Daoy (cell line): ENCODE measurements at regions not wholly inside any gene's neighbourhood (a gene's known extent, or its start where the extent isn't known, plus 50 kb on each side); places are given as distances from the start of the nearest gene placed in this dataset.
A peak's percentile ranks its signal among the peaks of the same experiment; 100 is the strongest.

ENCODE experiments used
- DNase-seq: peaks from one replicate; pipeline ENCODE4 v3.0.0-alpha.2; 2015; ENCODE audit warnings: low read depth

DNA sequence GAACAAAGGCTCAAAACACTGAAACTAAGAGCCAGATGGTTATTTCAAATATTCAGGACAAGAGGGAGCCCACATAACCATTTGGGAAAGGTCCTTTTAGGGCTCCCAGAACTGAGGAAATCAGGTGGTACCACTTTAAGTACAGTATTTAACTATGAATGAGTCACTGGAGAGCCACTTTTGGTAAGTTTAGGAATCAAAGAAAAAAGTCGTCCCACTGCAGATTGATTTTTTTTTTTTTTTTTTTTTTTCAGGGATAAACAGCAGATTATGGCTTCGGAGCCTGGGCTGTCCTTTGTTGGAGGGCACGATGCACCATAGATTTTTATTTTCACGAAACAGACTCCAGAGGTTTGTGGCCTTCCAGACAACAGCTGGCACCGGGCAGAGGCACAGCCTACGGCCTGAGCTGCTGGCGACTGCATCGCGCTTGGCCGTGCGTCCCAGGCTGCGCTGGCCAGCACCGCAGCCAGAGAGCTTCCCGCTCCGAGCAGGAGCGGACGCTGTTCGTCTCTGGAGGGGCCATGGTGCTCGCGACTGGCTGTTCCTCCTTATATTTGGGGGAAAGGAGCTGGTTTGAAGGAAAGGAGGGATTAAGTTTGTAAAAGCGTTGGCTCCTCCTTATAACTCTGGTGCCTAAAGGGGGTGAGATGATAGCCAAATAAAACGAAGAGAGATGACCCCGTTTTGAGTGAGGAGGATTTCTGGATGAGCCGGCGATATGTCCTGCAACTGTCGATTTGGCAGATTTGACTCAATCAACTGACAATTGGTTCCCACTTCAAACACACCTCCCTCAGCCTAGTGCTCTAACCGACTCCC lies 152.9 kb upstream of the GOLIM4 start:
- DNase-seq: peak; percentile 67

DNA sequence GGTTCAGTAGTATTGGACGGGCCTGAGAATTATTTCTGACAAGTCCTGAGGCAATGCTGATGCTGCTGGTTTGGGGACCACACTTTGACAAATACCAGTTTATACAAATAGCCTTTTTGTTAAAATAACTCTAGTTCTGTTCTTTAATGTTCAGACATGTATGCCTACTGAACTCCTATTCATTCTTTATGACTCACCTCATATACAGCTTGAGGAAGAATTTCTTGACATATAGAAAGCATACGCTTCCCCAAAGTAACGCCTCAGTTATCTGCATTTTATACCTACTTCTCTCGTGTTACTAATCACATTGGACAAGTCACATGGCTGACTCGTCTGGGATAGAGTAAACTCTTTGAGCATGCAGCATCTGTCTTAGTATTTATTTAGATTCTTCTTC lies 145.4 kb upstream of the GOLIM4 start:
- no peak for DNase-seq

DNA sequence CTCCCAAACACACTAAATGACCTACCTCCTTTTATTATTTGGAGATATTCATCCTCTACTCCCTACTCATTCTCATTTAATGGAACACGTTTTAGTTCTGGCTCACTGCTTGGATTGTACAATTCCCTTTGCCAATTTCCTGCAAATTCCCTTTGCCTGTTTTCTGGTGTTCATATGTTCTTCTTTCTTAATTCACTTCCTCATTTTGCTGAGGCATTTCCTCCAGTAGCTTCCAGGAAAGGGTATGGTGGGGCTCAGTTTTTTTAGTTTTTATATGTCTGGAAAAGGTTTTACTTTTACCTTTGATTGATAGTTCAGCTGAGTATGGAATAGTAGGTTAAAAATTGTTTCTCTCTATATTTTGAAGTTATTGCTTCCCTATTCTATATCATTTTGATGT lies 143.6 kb upstream of the GOLIM4 start:
- DNase-seq: no peak

DNA sequence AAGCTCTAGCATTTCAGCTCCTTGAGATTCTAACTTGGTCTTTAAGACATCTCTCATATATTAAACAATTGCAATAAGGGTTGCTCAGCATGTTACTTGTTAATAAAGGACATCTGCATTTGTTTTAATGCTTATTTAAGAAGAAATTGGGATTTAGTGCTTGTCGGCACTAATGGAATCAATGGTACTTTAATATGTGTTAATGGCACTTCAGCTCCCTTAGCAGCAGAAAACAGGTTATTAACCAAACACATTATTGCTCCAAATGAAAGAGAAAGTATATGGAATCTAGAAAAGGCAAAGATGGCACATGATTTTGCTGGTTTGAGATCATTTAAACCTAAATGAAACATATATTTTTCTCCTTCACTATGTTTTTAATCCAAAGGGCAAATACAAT lies 137.3 kb upstream of the GOLIM4 start:
- no peak for DNase-seq

GRCh38 chr3:168223085-168223484 lies 127.4 kb upstream of the GOLIM4 start:
- DNase-seq: no peak

DNA sequence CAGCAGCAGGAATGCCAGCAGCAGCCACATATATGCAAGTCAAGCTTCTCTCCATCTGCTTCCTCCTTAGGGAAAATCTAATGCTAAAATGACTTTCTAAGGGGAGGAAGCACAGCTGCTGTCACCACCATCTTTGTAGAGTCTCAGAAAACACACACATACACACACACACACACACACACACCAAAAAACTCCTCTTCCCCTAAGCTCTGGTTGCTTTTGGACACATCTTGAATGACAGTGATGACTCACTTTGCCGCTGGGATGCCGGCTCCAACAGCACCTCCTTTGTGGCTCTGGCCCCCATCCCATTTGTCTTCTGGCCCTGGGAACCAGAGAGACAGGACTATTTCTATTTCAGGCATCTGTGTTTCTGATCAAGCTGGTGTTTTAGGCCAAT lies 124.8 kb upstream of the GOLIM4 start:
- DNase-seq: peak; percentile 15

DNA sequence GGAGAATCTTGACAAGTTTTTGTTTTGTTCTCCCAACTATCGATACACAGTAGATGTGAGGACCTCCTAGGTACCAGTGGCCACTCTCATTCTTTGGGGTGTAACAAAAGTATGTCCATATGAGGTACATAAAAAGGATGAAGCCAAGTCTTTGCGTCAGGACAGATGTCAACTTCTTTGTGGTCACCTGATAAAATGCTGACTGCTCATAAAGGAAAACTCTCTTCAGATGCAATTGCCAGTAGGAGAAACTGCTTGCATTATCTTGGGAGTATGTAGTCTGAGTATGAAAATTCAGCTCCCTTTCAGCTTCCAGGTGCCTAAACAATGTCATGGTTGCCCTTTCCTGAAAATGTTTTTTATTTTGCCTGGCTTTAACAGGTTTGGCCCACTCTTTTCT lies 123.8 kb upstream of the GOLIM4 start:
- DNase-seq: no peak

- no peak for DNase-seq
Measured at GRCh38 chr3:168218600-168218999, 122.9 kb upstream of the GOLIM4 start.

DNA sequence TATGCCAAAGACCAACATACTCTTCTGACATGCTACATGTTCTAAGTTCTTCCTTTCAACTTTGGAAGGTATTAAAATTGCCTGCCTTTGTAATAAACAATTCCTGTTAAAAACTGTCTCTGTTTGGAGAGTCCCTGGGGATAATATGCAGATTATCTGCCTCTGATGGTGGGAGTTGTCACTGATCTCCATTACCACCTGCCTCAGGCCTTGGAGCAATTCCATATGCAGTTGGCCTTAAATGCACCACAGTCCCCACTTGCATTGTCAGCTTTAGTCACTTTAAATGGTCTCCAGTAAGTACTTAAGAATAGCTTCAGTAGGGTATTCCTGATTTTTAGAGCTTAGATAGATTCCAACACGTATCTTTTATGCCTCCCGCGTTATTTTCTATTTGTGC lies 121.1 kb upstream of the GOLIM4 start:
- DNase-seq: no peak

DNA sequence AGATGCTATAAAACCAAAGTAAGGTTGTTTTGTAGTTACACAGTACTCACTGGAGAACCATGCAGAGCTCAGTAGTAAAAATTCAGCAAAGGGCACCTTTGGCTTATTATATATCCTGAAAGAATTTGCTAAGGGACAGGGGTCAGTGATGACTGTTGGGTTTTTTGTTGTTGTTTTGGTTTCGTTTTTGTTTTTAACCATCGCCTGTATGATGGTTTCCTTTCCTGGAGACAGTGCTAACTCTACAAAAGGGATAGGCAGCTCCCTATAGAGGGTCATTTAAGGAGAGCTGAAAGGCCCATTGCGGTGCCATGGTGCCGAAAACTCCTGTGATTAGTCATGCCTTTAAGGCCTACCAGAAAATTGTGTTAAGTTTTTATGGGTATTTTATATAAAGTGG lies 118.2 kb upstream of the GOLIM4 start:
- DNase-seq: no peak

DNA sequence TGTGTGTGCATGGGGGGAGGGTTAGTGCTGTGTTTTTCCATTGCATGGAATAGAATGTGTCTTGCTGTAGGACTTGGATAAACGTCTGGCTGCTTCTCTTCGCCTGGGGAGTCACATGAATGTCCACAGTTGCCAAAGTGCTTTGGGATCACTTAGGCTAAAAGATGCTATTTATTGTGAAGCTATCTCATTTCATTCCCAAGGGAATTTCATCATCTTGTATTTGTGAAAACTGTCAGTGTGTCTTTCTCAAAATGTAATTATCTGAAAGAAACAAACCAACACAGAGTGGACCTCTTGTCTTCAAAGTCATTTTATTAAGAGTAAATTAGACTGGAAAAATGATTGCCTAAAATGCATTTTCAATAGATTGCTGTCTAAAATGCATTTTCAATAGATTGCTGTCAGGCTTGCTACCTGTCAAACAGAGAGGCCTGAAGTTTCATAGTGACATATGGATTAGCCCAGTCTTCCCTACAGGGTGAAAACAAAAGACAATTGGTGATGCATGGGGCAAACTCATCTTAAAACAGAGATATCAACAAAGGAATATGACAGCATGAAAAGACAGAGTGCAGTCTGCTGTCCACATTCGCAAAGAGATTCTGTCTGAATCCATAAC lies 117.1 kb upstream of the GOLIM4 start:
- no peak for DNase-seq

- DNase-seq: no peak
Measured at GRCh38 chr3:168205451-168205850, 109.7 kb upstream of the GOLIM4 start.

DNA sequence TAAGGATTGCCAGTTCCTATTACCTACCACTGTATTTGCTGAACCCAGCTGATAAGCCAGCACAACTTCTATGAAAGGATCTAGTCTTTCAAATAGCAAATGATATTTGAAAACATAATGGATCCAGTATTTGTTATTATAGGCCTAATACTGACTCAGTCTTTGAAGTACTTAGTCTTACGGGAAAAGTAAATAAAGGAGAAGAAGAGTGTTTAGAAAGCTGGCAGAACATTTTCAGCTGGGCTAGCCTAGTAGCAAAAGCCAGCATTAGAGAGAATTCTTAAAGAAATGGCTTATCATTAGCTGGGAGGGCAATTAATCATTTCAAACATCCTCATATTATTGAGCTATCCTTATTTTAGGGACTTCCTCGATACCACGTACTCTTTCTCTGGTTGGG lies 101.4 kb upstream of the GOLIM4 start:
- DNase-seq: no peak

GRCh38 chr3:168191856-168192255 lies 96.1 kb upstream of the GOLIM4 start:
- DNase-seq: no peak

DNA sequence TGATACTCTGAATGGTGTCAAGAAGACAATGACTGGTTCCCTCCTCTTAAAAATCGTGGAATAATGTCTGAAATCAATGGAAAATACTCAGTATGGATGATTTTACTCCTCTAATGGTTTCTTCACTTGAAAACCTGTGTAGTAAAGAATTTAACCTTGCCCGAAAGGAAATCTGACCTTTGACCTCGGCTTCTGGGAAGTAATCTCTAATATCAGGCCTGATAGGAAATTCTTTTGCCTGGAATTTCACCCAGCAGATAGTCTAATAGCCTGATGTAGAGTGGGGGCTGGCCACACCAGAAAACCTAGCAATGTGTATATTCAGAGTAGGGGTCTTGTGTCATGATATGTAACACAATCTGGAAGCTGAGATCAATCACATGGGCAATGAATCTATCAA lies 91.5 kb upstream of the GOLIM4 start:
- no peak for DNase-seq

DNA sequence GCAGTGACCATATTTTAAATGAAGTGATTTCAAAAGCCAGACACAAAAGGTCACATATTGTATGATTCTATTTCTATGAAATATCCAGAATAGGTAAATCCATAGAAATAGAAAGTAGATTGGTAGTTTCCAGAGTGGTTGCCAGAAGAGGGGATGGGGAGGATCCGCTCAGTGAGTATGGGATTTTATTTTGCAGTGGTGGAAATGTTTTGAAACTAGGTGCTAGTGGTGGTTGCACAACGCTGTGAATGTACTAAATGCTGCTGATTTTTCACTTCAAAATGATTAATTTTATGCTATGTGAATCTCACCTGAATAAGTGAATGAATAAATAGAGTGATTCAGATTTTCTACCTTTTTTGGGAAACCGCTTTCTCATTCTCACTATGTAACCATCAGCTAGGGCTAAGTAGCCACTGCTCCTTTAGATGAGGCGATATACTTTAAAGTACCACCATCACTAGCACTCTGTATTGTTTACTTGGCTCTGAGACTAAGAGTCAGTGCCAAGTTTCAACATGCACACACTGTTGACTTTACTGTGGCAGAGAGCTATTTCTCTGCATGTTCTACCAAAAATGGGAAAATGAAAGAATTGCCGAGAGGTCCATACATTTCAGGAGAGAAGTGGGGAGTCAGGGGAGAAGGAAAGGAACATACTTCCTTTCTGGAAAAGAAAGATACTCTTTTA lies 90.7 kb upstream of the GOLIM4 start:
- DNase-seq: no peak

- DNase-seq: no peak
Measured at GRCh38 chr3:168183774-168184173, 88.0 kb upstream of the GOLIM4 start.

GRCh38 chr3:168168743-168169142 lies 73.0 kb upstream of the GOLIM4 start:
- DNase-seq: no peak

- DNase-seq: peak; percentile 74
Measured at GRCh38 chr3:168165390-168166269, 69.9 kb upstream of the GOLIM4 start.

- DNase-seq: no peak
Measured at GRCh38 chr3:168162172-168162571, 66.4 kb upstream of the GOLIM4 start.

DNA sequence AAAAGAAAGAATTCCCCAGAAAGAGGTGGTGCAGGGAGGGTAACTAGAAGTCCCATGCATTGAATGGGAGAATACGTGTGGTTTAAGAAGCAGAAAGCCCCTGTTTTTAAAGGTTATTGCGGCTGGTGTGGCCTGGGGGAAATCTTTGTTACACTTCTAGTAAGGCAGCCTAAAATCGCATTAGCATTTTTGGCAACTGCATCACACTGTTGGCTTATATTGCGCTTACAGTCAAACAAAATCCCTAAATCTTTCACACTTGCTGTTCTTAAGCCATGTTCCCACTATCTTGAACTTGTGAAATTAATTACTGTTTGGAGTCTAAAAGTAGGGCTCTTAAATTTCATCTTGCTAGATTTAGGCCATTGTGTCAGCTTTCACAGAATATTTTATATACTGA lies 66.0 kb upstream of the GOLIM4 start:
- DNase-seq: no peak

- DNase-seq: no peak
Measured at GRCh38 chr3:168157903-168158302, 62.2 kb upstream of the GOLIM4 start.
